ENCODE measurements at regions not wholly inside any gene's neighbourhood (a gene's known extent, or its start where the extent isn't known, plus 50 kb on each side); places are given as distances from the start of the nearest gene placed in this dataset.

DNA sequence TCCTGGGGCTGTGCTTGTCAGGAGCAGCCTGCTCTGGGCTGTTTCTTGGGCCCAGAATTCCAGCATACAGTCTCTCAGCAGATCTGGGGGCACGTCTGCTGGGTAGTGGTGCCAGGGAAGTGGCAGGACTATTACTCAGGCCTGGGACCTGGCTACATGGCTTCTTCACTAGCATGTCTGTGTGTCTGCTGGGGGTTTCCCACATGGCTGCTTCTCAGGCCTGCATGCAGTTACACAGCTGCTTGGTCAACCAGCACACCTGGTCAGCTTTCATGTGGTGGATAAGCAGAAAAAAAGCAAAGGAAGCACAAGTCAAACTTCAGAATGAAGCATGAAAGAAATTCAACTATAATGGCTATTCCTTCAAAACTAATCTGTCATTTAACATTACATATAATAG, 316.2 kb upstream of the NOX3 start:
- TF ChIP-seq, protein P1, sequence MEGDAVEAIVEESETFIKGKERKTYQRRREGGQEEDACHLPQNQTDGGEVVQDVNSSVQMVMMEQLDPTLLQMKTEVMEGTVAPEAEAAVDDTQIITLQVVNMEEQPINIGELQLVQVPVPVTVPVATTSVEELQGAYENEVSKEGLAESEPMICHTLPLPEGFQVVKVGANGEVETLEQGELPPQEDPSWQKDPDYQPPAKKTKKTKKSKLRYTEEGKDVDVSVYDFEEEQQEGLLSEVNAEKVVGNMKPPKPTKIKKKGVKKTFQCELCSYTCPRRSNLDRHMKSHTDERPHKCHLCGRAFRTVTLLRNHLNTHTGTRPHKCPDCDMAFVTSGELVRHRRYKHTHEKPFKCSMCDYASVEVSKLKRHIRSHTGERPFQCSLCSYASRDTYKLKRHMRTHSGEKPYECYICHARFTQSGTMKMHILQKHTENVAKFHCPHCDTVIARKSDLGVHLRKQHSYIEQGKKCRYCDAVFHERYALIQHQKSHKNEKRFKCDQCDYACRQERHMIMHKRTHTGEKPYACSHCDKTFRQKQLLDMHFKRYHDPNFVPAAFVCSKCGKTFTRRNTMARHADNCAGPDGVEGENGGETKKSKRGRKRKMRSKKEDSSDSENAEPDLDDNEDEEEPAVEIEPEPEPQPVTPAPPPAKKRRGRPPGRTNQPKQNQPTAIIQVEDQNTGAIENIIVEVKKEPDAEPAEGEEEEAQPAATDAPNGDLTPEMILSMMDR (IDR thresholded peaks at IDR 0.05; ENCODE audit: poor library complexity, severe bottlenecking): no peak
- TF ChIP-seq POLR2AphosphoS5 (IDR thresholded peaks at IDR 0.05): no peak
- no peak for TF ChIP-seq EP300 (conservative IDR thresholded peaks at IDR 0.05; ENCODE audit: poor library complexity, severe bottlenecking)
- no peak for TF ChIP-seq SMC3 (conservative IDR thresholded peaks at IDR 0.05; ENCODE audit: poor library complexity)

Measured in neural cell (in vitro differentiated cells).